ENCODE measurements at regions not wholly inside any gene's neighbourhood (a gene's known extent, or its start where the extent isn't known, plus 50 kb on each side); places are given as distances from the start of the nearest gene placed in this dataset.

- Histone ChIP-seq H3K27ac (ENCODE audit: low read length) (no peak overlapping the region), H3K79me2 (replicated peaks; ENCODE audit: insufficient read depth, low read length) (no peaks in the 10 kb centered on the region), H3K4me2 (ENCODE audit: low read length) (no peak overlapping the region), H3K36me3 (ENCODE audit: insufficient read depth, low read length) (no peaks in the 10 kb centered on the region), H3K9me2 (ENCODE audit: insufficient read depth, low read length) (no peaks in the 10 kb centered on the region), H3K4me3 (ENCODE audit: low read length) (no peak overlapping the region), H3K9ac (ENCODE audit: low read length) (no peak overlapping the region), H3K27me3 (ENCODE audit: insufficient read depth, low read depth, low read length) (no peaks in the 10 kb centered on the region), H3K9me3 (ENCODE audit: low read length) (no peaks in the 10 kb centered on the region), H2AFZ (ENCODE audit: low read depth, low read length) (no peak overlapping the region), H4K20me1 (ENCODE audit: insufficient read depth) (no peaks in the 10 kb centered on the region), H3F3A (ENCODE audit: insufficient read depth, low read length, poor library complexity, severe bottlenecking) (no peaks in the 10 kb centered on the region)
- TF ChIP-seq RAD21 (conservative IDR thresholded peaks at IDR 0.05) (no peak), POLR2AphosphoS5 (IDR thresholded peaks at IDR 0.05) (no peak), SMC3 (conservative IDR thresholded peaks at IDR 0.05; ENCODE audit: poor library complexity) (no peak), MXI1 (conservative IDR thresholded peaks at IDR 0.05; ENCODE audit: poor library complexity, severe bottlenecking) (no peak), EP300 (conservative IDR thresholded peaks at IDR 0.05; ENCODE audit: poor library complexity, severe bottlenecking) (no peak), REST (IDR thresholded peaks at IDR 0.05; ENCODE audit: borderline replicate concordance) (no peak), CTCF (IDR thresholded peaks at IDR 0.05; ENCODE audit: poor library complexity, severe bottlenecking) (no peak), EZH2 (IDR thresholded peaks at IDR 0.05; ENCODE audit: borderline replicate concordance, insufficient read depth, low read length, poor library complexity, severe bottlenecking) (no peak), TAF1 (IDR thresholded peaks at IDR 0.05; ENCODE audit: low read depth) (no peak)
These were observed 60.3 kb upstream of the C1GALT1 start for GRCh38 chr7:7122033-7122478.

- no peak overlapping the region for H3K9ac ChIP-seq (ENCODE audit: low read length)
- no peaks in the 10 kb centered on the region for H4K20me1 ChIP-seq (ENCODE audit: insufficient read depth)
- no peaks in the 10 kb centered on the region for H3K27me3 ChIP-seq (ENCODE audit: insufficient read depth, low read depth, low read length)
- no peaks in the 10 kb centered on the region for H3K9me2 ChIP-seq (ENCODE audit: insufficient read depth, low read length)
- no peaks in the 10 kb centered on the region for H3K79me2 ChIP-seq (replicated peaks; ENCODE audit: insufficient read depth, low read length)
- H3K36me3 ChIP-seq (ENCODE audit: insufficient read depth, low read length), result no peaks in the 10 kb centered on the region
- TF ChIP-seq REST (IDR thresholded peaks at IDR 0.05; ENCODE audit: borderline replicate concordance), result no peak
- no peak for TF ChIP-seq MXI1 (conservative IDR thresholded peaks at IDR 0.05; ENCODE audit: poor library complexity, severe bottlenecking)
- TF ChIP-seq POLR2AphosphoS5 (IDR thresholded peaks at IDR 0.05), result no peak
- TF ChIP-seq EP300 (conservative IDR thresholded peaks at IDR 0.05; ENCODE audit: poor library complexity, severe bottlenecking), result no peak
- TF ChIP-seq RAD21 (conservative IDR thresholded peaks at IDR 0.05), result no peak
- no peak for TF ChIP-seq EZH2 (IDR thresholded peaks at IDR 0.05; ENCODE audit: borderline replicate concordance, insufficient read depth, low read length, poor library complexity, severe bottlenecking)
- no peak for TF ChIP-seq TAF1 (IDR thresholded peaks at IDR 0.05; ENCODE audit: low read depth)
- no peak for TF ChIP-seq SMC3 (conservative IDR thresholded peaks at IDR 0.05; ENCODE audit: poor library complexity)
- TF ChIP-seq CTCF (IDR thresholded peaks at IDR 0.05; ENCODE audit: poor library complexity, severe bottlenecking), result no peak
- H3F3A ChIP-seq (ENCODE audit: insufficient read depth, low read length, poor library complexity, severe bottlenecking), result no peaks in the 10 kb centered on the region
- H3K4me3 ChIP-seq (ENCODE audit: low read length), result no peak overlapping the region
- H3K4me2 ChIP-seq (ENCODE audit: low read length), result no peak overlapping the region
- H3K9me3 ChIP-seq (ENCODE audit: low read length), result no peaks in the 10 kb centered on the region
- H3K27ac ChIP-seq (ENCODE audit: low read length), result no peak overlapping the region
- no peak overlapping the region for H2AFZ ChIP-seq (ENCODE audit: low read depth, low read length)
These were observed 59.6 kb upstream of the C1GALT1 start for GRCh38 chr7:7122701-7123281.
